K562 (cell line): ENCODE measurements at regions not wholly inside any gene's neighbourhood (a gene's known extent, or its start where the extent isn't known, plus 50 kb on each side); places are given as distances from the start of the nearest gene placed in this dataset.

Experiments
- ATAC-seq: fragments of 200-7000 bp; cut with Tn5 transposase; 3 replicates; pipeline ENCODE4 v1.9.1; 2020; ENCODE audit warnings: moderate library complexity
- BruUV-seq: library from RNA; stranded (reverse); fragments of 400-500 nt; replicated peaks from 2 replicates; lab custom pipeline; 2021; lab: Mats Ljungman, UMichigan
- CTCF ChIA-PET: fragments of 300-600 bp; formaldehyde crosslinking; extraction: SDS; loops from one replicate; lab custom pipeline; 2021; ENCODE audit warnings: low intra/inter-chr PET ratio; lab: Yijun Ruan, JAX
- POLR2A ChIA-PET: fragments of 300-600, 350-650 bp; sonication (Branson Sonifier 250); formaldehyde crosslinking; extraction: SDS; loops from one replicate; lab custom pipeline; 2021; ENCODE audit warnings: antibody characterized with exemption, inconsistent platforms; lab: Yijun Ruan, JAX
- DNase-seq, 4 experiments: peaks; one replicate each; pipeline versions ENCODE4 v3.0.0 to v3.0.0-alpha.2; 2011 to 2018; ENCODE audit warnings: low spot score in 3 of 4, mixed read lengths in 3 of 4; ENCODE audit errors: extremely low read depth in 1 of 4
- FAIRE-seq: peaks from 2 replicates; lab custom pipeline; 2011; peaks lifted over from hg19 to GRCh38; lab: Jason Lieb, UNC
- H2AFZ ChIP-seq: 2 replicates; pipeline ENCODE4 v1.6.0; 2011; ENCODE audit warnings: low read depth, low read length, control low read depth, inconsistent platforms
- H3K27ac ChIP-seq: fragments of 200-600 bp; 3 replicates; pipeline ENCODE4 v1.8.0; 2011; ENCODE audit warnings: low read depth, mild to moderate bottlenecking, control low read depth, inconsistent platforms, low read length, moderate library complexity, mixed read lengths; ENCODE audit errors: extremely low read depth
- H3K27me3 ChIP-seq, 2 experiments: fragments of 300-600 bp in 1 of 2; 2 replicates in 1 of 2; 3 replicates in 1 of 2; pipeline versions ENCODE4 v1.6.0 to v1.8.0; 2011; ENCODE audit warnings: inconsistent platforms in 2 of 2, low read length in 2 of 2, mild to moderate bottlenecking in 1 of 2, mixed read lengths in 1 of 2, moderate library complexity in 1 of 2; ENCODE audit not compliant: control insufficient read depth in 2 of 2, insufficient read depth in 2 of 2
- H3K36me3 ChIP-seq: fragments of 300-600 bp; 3 replicates; pipeline ENCODE4 v1.8.0; 2011; ENCODE audit warnings: mild to moderate bottlenecking, low read length, inconsistent platforms; ENCODE audit not compliant: control insufficient read depth, insufficient read depth
- H3K4me1 ChIP-seq, 2 experiments: fragments of 200-600 bp in 1 of 2; replicated peaks in 1 of 2; 2 replicates in 1 of 2; 3 replicates in 1 of 2; pipeline versions ENCODE4 v1.5.1 to v1.8.0; 2011; ENCODE audit warnings: inconsistent platforms in 2 of 2, low read length in 2 of 2, mild to moderate bottlenecking in 1 of 2, mixed read lengths in 1 of 2, moderate library complexity in 1 of 2; ENCODE audit not compliant: control insufficient read depth in 2 of 2, insufficient read depth in 2 of 2
- H3K4me2 ChIP-seq: 2 replicates; pipeline ENCODE4 v1.6.1; 2011; ENCODE audit warnings: low read length, control low read depth, inconsistent platforms, mixed read lengths; ENCODE audit not compliant: insufficient read depth
- H3K4me3 ChIP-seq: fragments of 200-600 bp; sonication (generic), shearing (Covaris generic); 2 replicates; pipeline ENCODE4 v1.5.1; 2016; ENCODE audit warnings: control low read depth, inconsistent platforms
- H3K79me2 ChIP-seq: fragments of 200-600 bp; 3 replicates; pipeline ENCODE4 v1.8.0; 2011; ENCODE audit warnings: low read length, inconsistent platforms; ENCODE audit not compliant: control insufficient read depth, insufficient read depth
- H3K9ac ChIP-seq, 2 experiments: 2 replicates each; pipeline versions ENCODE4 v1.6.0 to v1.6.1; 2011; ENCODE audit warnings: low read depth in 2 of 2, low read length in 2 of 2, control low read depth in 1 of 2, inconsistent platforms in 1 of 2, mild to moderate bottlenecking in 1 of 2, mixed read lengths in 1 of 2; ENCODE audit not compliant: insufficient read depth in 1 of 2
- H3K9me1 ChIP-seq: one replicate; pipeline ENCODE4 v1.6.0; 2011; ENCODE audit warnings: inconsistent platforms, mild to moderate bottlenecking, low read length, moderate library complexity; ENCODE audit not compliant: control insufficient read depth, insufficient read depth
- H3K9me3 ChIP-seq: replicated peaks from 2 replicates; pipeline ENCODE4 v1.5.1; 2011; ENCODE audit warnings: low read depth, low read length, inconsistent platforms; ENCODE audit not compliant: control insufficient read depth, insufficient read depth
- H4K20me1 ChIP-seq: replicated peaks from 2 replicates; pipeline ENCODE4 v1.6.1; 2011; ENCODE audit warnings: low read length, inconsistent platforms, mixed read lengths; ENCODE audit not compliant: control insufficient read depth, insufficient read depth
- CEBPB ChIP-seq: fragments of 450-650 bp; IDR thresholded peaks from 2 replicates; pipeline ENCODE4 v1.6.1; 2016; ENCODE audit warnings: missing genetic modification characterization, missing compliant biosample characterization
- CEBPG ChIP-seq, 3 experiments: fragments of 200-800 bp in 1 of 3; sonication (Bioruptor generic) in 1 of 3; sonication (generic) in 1 of 3; formaldehyde crosslinking in 1 of 3; IDR thresholded peaks in 2 of 3; conservative IDR thresholded peaks in 1 of 3; 2 replicates each; pipeline versions ENCODE4 v1.6.1 to v1.8.0; 2016 to 2022; ENCODE audit warnings: missing compliant biosample characterization in 2 of 3, missing genetic modification characterization in 2 of 3, mild to moderate bottlenecking in 1 of 3, missing genetic modification reagents in 1 of 3
- ESRRA ChIP-seq: fragments of 450-650 bp; IDR thresholded peaks from 2 replicates; pipeline ENCODE4 v1.6.1; 2014; ENCODE audit warnings: low read depth, mild to moderate bottlenecking, moderate library complexity, borderline replicate concordance
- HDAC8 ChIP-seq: fragments of 450-650 bp; IDR thresholded peaks from 2 replicates; pipeline ENCODE4 v1.6.1; 2016; ENCODE audit warnings: mild to moderate bottlenecking, missing genetic modification characterization, moderate library complexity, missing compliant biosample characterization
- NCOA1 ChIP-seq: fragments of 450-650 bp; IDR thresholded peaks from 2 replicates; pipeline ENCODE4 v1.6.1; 2016; ENCODE audit warnings: low read depth
- SMARCE1 ChIP-seq: fragments of 450-650 bp; IDR thresholded peaks from 2 replicates; pipeline ENCODE4 v1.7.1; 2016; ENCODE audit warnings: mild to moderate bottlenecking
- TSC22D4 ChIP-seq: fragments of 450-650 bp; IDR thresholded peaks from 2 replicates; pipeline ENCODE4 v1.6.1; 2016; ENCODE audit warnings: missing genetic modification characterization, missing biosample characterization, control low read depth
- ZBTB1 ChIP-seq: sonication (generic); formaldehyde crosslinking; IDR thresholded peaks from 2 replicates; pipeline ENCODE4 v1.8.1; 2023; ENCODE audit warnings: missing genetic modification reagents, low read depth, mild to moderate bottlenecking, borderline replicate concordance
- ZNF696 ChIP-seq: fragments of 250-450 bp; sonication (Bioruptor Pico); conservative IDR thresholded peaks from 2 replicates; pipeline ENCODE4 v1.4.0; 2020; ENCODE audit warnings: mild to moderate bottlenecking, moderate library complexity
- ZNF780A ChIP-seq: fragments of 250-450 bp; sonication (Bioruptor Pico); IDR thresholded peaks from 2 replicates; pipeline ENCODE4 v1.5.0; 2021; ENCODE audit warnings: mild to moderate bottlenecking
- WGBS: fragments of 100-300 bp; shearing (Covaris generic); methylation state at CpG from one replicate; pipeline ENCODE4 v1.1.6; 2016; ENCODE audit warnings: low coverage, mixed read lengths; ENCODE audit not compliant: insufficient coverage; ENCODE audit errors: missing lambda C conversion rate; 5-methylcytosine and 5-hydroxymethylcytosine counted together
- in situ Hi-C: fragments of 300-500 bp; cut with MboI; formaldehyde crosslinking; loops from 4 replicates; pipeline ENCODE4 v1.15.0; 2018; ENCODE audit warnings: inconsistent platforms, mixed read lengths
- intact Hi-C: fragments of 100-400 bp; cut with micrococcal nuclease; formaldehyde crosslinking; loops from 2 replicates; pipeline ENCODE4 v1.14.2; 2022

- Histone ChIP-seq H3K27ac (no peak overlapping the region), H3K4me3 (no peak overlapping the region), H3K27me3 (no peaks in the 10 kb centered on the region), H2AFZ (no peak overlapping the region), H3K79me2 (no peaks in the 10 kb centered on the region), H3K4me2 (no peak overlapping the region), H3K9me3 (no peaks in the 10 kb centered on the region), H4K20me1 (no peaks in the 10 kb centered on the region), H3K4me1 (no peaks in the 10 kb centered on the region), H3K36me3 (no peaks in the 10 kb centered on the region), H3K9ac (no peak overlapping the region), H3K9me1 (no peaks in the 10 kb centered on the region)
- FAIRE-seq (no peak), ATAC-seq (no peak), DNase-seq (no peak)
- intact Hi-C loops (no loop called here), in situ Hi-C loops (no loop called here)
- BruUV-seq, result no TSS peak
- WGBS, result under 1% methylated on average over 11 of the region's 11 CpGs
- CTCF ChIA-PET, result no interaction called here
- POLR2A ChIA-PET, result no interaction called here
- TF ChIP-seq ESRRA (no peak), HDAC8 (tag) (no peak), ZBTB1 (CRISPR knock-in tag) (no peak), ZNF780A (CRISPR knock-in tag) (no peak), TSC22D4 (tag) (no peak), SMARCE1 (no peak)
Observed at GRCh38 chr4:180134091-180134866, 2108.9 kb upstream of the TENM3 start.

GRCh38 chr4:180141734-180142133 lies 2101.5 kb upstream of the TENM3 start:
- in situ Hi-C loops, result no loop called here
- DNase-seq, result no peak
- Histone ChIP-seq H3K4me1 (no peaks in the 10 kb centered on the region), H3K9me1 (no peaks in the 10 kb centered on the region), H3K36me3 (no peaks in the 10 kb centered on the region)
- no peak for ATAC-seq
- no TSS peak for BruUV-seq
- POLR2A ChIA-PET, result no interaction called here
- peak; percentile 66 for TF ChIP-seq CEBPB
- no peak for TF ChIP-seq NCOA1
- no peak for TF ChIP-seq CEBPG (CRISPR knock-in tag; IDR thresholded peaks at IDR 0.05)
- peak; percentile 28 to 95; a peak in 3 of 4 replicates for TF ChIP-seq CEBPG (tag; conservative IDR thresholded peaks at IDR 0.05 in 1 of 2, IDR thresholded peaks at IDR 0.05 in 1 of 2)
- no peak for TF ChIP-seq ZNF696 (CRISPR knock-in tag)
- TF ChIP-seq, all 486 proteins: peak for 2
- Histone ChIP-seq H3K79me2 (no peaks in the 10 kb centered on the region), H3K9me3 (no peaks in the 10 kb centered on the region), H3K27me3 (no peaks in the 10 kb centered on the region), H3K4me3 (no peak overlapping the region), H2AFZ (no peak overlapping the region), H3K4me2 (no peak overlapping the region), H3K27ac (no peak overlapping the region), H4K20me1 (no peaks in the 10 kb centered on the region), H3K9ac (no peak overlapping the region)
- intact Hi-C loops, result no loop called here
- FAIRE-seq, result no peak
- CTCF ChIA-PET, result no interaction called here
- 6% methylated on average over 3 of the region's 3 CpGs for WGBS
